ENCODE measurements at regions not wholly inside any gene's neighbourhood (a gene's known extent, or its start where the extent isn't known, plus 50 kb on each side); places are given as distances from the start of the nearest gene placed in this dataset.

DNA sequence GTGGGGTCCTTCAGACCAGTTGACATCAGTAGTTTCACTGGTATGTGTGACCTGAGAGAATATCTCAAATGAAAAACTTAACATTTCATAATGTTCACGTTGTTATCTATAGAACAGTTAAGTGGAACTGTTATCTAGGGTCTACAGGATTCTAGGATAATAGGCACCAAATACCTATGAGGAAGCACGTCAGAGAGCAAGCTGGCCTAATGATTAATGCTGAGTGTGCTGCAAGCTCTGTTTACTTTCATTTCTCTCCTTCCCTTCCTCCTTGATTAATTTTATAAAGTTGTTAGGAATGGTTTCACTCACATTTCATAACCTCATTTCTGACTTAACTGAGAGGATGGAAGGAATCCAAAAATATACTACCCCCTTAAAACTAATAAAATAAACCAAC is 362.5 kb upstream of the ZNF717 start:
- BruUV-seq (replicated peaks): no TSS peak
- no peaks in the 10 kb centered on the region for H3K4me1 Mint-ChIP-seq (ENCODE audit: low read depth, unreplicated experiment)
- DNase-seq: no peak
- H3K9me3 Mint-ChIP-seq (ENCODE audit: unreplicated experiment): peaks cover 13% of the 10 kb centered on the region
- H3K36me3 Mint-ChIP-seq (ENCODE audit: insufficient read depth, unreplicated experiment): no peaks in the 10 kb centered on the region
- intact Hi-C loops (cut with micrococcal nuclease; ENCODE audit: unreplicated experiment): no loop called here
- H3K27me3 Mint-ChIP-seq (ENCODE audit: insufficient read depth, unreplicated experiment): no peaks in the 10 kb centered on the region
- ChIA-PET CTCF (no interaction called here), POLR2A (no interaction called here)
- H3K4me3 Mint-ChIP-seq (ENCODE audit: unreplicated experiment): no peak overlapping the region
- Histone ChIP-seq H3K4me1 (no peaks in the 10 kb centered on the region), H3K4me3 (ENCODE audit: low read depth, low read length) (no peak overlapping the region), H3K9me3 (peaks cover 3% of the 10 kb centered on the region), H3K27me3 (replicated peaks; ENCODE audit: control insufficient read depth, insufficient read depth, low read length) (no peaks in the 10 kb centered on the region), H3K36me3 (ENCODE audit: control insufficient read depth, insufficient read depth, low read length) (no peaks in the 10 kb centered on the region)
- no peak overlapping the region for H3K27ac Mint-ChIP-seq (ENCODE audit: unreplicated experiment)
- TF ChIP-seq, protein P1, sequence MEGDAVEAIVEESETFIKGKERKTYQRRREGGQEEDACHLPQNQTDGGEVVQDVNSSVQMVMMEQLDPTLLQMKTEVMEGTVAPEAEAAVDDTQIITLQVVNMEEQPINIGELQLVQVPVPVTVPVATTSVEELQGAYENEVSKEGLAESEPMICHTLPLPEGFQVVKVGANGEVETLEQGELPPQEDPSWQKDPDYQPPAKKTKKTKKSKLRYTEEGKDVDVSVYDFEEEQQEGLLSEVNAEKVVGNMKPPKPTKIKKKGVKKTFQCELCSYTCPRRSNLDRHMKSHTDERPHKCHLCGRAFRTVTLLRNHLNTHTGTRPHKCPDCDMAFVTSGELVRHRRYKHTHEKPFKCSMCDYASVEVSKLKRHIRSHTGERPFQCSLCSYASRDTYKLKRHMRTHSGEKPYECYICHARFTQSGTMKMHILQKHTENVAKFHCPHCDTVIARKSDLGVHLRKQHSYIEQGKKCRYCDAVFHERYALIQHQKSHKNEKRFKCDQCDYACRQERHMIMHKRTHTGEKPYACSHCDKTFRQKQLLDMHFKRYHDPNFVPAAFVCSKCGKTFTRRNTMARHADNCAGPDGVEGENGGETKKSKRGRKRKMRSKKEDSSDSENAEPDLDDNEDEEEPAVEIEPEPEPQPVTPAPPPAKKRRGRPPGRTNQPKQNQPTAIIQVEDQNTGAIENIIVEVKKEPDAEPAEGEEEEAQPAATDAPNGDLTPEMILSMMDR (IDR thresholded peaks at IDR 0.05; ENCODE audit: insufficient read depth in 1 of 2, low read depth in 1 of 2, low read length in 1 of 2, severe bottlenecking in 1 of 2, unreplicated experiment in 1 of 2): no peak

DNA sequence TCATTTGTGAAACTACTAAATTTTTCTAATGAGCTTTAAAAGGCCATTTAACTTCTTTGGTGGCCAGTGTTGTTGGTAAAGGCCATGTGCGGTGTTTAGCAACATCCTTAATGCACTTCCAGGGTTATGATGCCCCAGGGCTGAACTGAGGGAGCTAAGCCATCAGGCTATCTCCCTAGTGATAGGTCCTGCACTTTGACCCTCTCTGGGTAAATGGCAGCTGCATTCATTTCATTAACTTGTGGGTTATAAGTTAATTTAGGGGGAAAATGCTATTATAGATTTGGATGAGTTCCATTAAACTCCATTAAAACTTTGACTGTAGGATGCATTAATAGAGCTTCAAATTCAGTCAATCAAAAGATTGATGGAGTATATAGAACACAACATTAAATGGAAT is 366.7 kb upstream of the ZNF717 start:
- ChIA-PET POLR2A (no interaction called here), CTCF (no interaction called here)
- TF ChIP-seq, protein P1 (IDR thresholded peaks at IDR 0.05; ENCODE audit: insufficient read depth in 1 of 2, low read depth in 1 of 2, low read length in 1 of 2, severe bottlenecking in 1 of 2, unreplicated experiment in 1 of 2): no peak
- no TSS peak for BruUV-seq (replicated peaks)
- Histone ChIP-seq H3K9me3 (no peaks in the 10 kb centered on the region; the same call in 1 of the 2 replicates), H3K27me3 (replicated peaks; ENCODE audit: control insufficient read depth, insufficient read depth, low read length) (no peaks in the 10 kb centered on the region), H3K4me1 (no peaks in the 10 kb centered on the region), H3K4me3 (ENCODE audit: low read depth, low read length) (no peak overlapping the region), H3K36me3 (ENCODE audit: control insufficient read depth, insufficient read depth, low read length) (no peaks in the 10 kb centered on the region)
- intact Hi-C loops (cut with micrococcal nuclease; ENCODE audit: unreplicated experiment): no loop called here
- Mint-ChIP-seq H3K4me3 (ENCODE audit: unreplicated experiment) (no peak overlapping the region), H3K27me3 (ENCODE audit: insufficient read depth, unreplicated experiment) (no peaks in the 10 kb centered on the region), H3K36me3 (ENCODE audit: insufficient read depth, unreplicated experiment) (no peaks in the 10 kb centered on the region), H3K27ac (ENCODE audit: unreplicated experiment) (no peak overlapping the region), H3K9me3 (ENCODE audit: unreplicated experiment) (no peaks in the 10 kb centered on the region), H3K4me1 (ENCODE audit: low read depth, unreplicated experiment) (no peaks in the 10 kb centered on the region)
- no peak for DNase-seq

DNA sequence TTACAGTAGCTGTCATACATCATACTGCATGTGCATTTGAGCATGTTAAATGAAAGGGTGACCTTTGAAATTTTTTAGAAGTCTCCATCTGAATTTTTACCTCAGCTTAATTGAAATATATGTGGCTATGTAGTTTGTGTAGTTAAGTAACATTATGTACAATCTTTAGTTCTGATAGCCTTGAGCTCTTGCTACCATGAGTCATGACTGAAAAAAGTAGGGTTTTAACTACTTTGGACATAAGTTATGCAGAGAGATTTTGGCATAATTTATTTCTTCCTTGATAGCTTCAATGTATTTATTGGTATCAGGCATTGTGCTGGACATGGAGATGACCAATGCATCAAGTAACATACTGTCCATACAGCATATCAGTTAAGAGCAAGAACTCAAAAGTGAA is 376.5 kb upstream of the ZNF717 start:
- Mint-ChIP-seq H3K4me1 (ENCODE audit: low read depth, unreplicated experiment) (no peaks in the 10 kb centered on the region), H3K4me3 (ENCODE audit: unreplicated experiment) (no peak overlapping the region), H3K27me3 (ENCODE audit: insufficient read depth, unreplicated experiment) (no peaks in the 10 kb centered on the region), H3K36me3 (ENCODE audit: insufficient read depth, unreplicated experiment) (no peaks in the 10 kb centered on the region), H3K27ac (ENCODE audit: unreplicated experiment) (no peak overlapping the region), H3K9me3 (ENCODE audit: unreplicated experiment) (no peaks in the 10 kb centered on the region)
- intact Hi-C loops (cut with micrococcal nuclease; ENCODE audit: unreplicated experiment): no loop called here
- ChIA-PET CTCF (no interaction called here), POLR2A (no interaction called here)
- DNase-seq: no peak
- no peaks in the 10 kb centered on the region for H3K36me3 ChIP-seq (ENCODE audit: control insufficient read depth, insufficient read depth, low read length)
- H3K4me1 ChIP-seq: no peaks in the 10 kb centered on the region
- TF ChIP-seq, protein P1 (IDR thresholded peaks at IDR 0.05; ENCODE audit: insufficient read depth in 1 of 2, low read depth in 1 of 2, low read length in 1 of 2, severe bottlenecking in 1 of 2, unreplicated experiment in 1 of 2): no peak
- H3K27me3 ChIP-seq (replicated peaks; ENCODE audit: control insufficient read depth, insufficient read depth, low read length): no peaks in the 10 kb centered on the region
- no peak overlapping the region for H3K4me3 ChIP-seq (ENCODE audit: low read depth, low read length)
- BruUV-seq (replicated peaks): no TSS peak
- H3K9me3 ChIP-seq: no peaks in the 10 kb centered on the region

Measured in Caco-2 (cell line).